Chondrocyte (in vitro differentiated cells): ENCODE measurements at regions not wholly inside any gene's neighbourhood (a gene's known extent, or its start where the extent isn't known, plus 50 kb on each side); places are given as distances from the start of the nearest gene placed in this dataset.
"Not testable (repeated sequence)": the region's sequence is repeated elsewhere in the genome, so short reads cannot be mapped to it uniquely, and the experiment has no call there.

ENCODE experiments used
- DNase-seq: peaks from one replicate; pipeline ENCODE4 v3.0.0; 2021; ENCODE audit warnings: mixed read lengths, low spot score
- H3K27ac Mint-ChIP-seq: one replicate; pipeline ENCODE4 v1.8.0; 2021; ENCODE audit warnings: mild to moderate bottlenecking, moderate library complexity, mixed read lengths; ENCODE audit not compliant: unreplicated experiment
- H3K27me3 Mint-ChIP-seq: 2 replicates; pipeline ENCODE4 v1.8.0; 2021; ENCODE audit warnings: low read depth, mixed read lengths
- H3K36me3 Mint-ChIP-seq: 2 replicates; pipeline ENCODE4 v1.8.0; 2021; ENCODE audit warnings: low read depth, mixed read lengths
- H3K4me1 Mint-ChIP-seq: 2 replicates; pipeline ENCODE4 v1.8.0; 2021; ENCODE audit warnings: low read depth, mild to moderate bottlenecking, mixed read lengths
- H3K4me3 Mint-ChIP-seq: one replicate; pipeline ENCODE4 v1.8.0; 2021; ENCODE audit warnings: mild to moderate bottlenecking, moderate library complexity, mixed read lengths; ENCODE audit not compliant: unreplicated experiment
- H3K9me3 Mint-ChIP-seq: 2 replicates; pipeline ENCODE4 v1.8.0; 2021; ENCODE audit warnings: low read depth, mixed read lengths
- TF ChIP-seq, protein P1 (sequence below): fragments of 200-600 bp; sonication (generic); IDR thresholded peaks from 2 replicates; pipeline ENCODE4 v1.5.0; 2021; ENCODE audit warnings: antibody characterized with exemption, mild to moderate bottlenecking, moderate library complexity

DNA sequence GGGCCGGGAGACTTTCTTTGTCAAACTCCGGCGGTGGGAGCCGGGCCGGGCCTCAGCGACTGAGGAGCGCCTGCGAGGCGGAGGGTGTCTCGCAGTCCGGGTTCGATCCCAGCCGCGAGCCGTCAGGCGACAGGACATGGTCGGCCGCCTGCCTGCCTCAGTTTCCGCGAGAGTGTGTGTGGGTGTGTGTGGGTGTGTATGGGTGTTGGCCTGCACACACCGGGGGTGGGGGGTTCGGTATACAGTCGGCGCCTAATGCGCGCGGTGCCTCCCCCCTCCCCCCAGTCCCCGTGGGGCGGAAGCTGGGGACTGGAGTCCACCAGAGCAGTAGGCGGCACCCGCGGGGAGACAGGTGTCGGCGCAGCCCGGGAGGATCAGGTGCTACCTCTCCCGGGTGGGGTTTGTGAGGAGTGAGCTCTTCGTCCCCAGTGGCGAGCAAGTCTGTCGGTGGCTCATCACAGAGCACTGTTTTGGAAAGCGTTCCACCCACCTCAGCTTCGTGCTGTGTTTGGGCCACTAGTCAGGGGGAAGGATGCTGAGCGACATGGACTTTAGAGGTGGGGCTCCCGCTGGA, 246.3 kb downstream of the GOLGA6L6 start:
- Mint-ChIP-seq H3K27me3 (no peaks in the 10 kb centered on the region), H3K9me3 (peaks cover 33% of the 10 kb centered on the region), H3K4me3 (no peak overlapping the region), H3K36me3 (no peaks in the 10 kb centered on the region), H3K27ac (no peak overlapping the region), H3K4me1 (no peaks in the 10 kb centered on the region)
- DNase-seq = peak; percentile 100
- TF ChIP-seq, protein P1, sequence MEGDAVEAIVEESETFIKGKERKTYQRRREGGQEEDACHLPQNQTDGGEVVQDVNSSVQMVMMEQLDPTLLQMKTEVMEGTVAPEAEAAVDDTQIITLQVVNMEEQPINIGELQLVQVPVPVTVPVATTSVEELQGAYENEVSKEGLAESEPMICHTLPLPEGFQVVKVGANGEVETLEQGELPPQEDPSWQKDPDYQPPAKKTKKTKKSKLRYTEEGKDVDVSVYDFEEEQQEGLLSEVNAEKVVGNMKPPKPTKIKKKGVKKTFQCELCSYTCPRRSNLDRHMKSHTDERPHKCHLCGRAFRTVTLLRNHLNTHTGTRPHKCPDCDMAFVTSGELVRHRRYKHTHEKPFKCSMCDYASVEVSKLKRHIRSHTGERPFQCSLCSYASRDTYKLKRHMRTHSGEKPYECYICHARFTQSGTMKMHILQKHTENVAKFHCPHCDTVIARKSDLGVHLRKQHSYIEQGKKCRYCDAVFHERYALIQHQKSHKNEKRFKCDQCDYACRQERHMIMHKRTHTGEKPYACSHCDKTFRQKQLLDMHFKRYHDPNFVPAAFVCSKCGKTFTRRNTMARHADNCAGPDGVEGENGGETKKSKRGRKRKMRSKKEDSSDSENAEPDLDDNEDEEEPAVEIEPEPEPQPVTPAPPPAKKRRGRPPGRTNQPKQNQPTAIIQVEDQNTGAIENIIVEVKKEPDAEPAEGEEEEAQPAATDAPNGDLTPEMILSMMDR = no peak

DNA sequence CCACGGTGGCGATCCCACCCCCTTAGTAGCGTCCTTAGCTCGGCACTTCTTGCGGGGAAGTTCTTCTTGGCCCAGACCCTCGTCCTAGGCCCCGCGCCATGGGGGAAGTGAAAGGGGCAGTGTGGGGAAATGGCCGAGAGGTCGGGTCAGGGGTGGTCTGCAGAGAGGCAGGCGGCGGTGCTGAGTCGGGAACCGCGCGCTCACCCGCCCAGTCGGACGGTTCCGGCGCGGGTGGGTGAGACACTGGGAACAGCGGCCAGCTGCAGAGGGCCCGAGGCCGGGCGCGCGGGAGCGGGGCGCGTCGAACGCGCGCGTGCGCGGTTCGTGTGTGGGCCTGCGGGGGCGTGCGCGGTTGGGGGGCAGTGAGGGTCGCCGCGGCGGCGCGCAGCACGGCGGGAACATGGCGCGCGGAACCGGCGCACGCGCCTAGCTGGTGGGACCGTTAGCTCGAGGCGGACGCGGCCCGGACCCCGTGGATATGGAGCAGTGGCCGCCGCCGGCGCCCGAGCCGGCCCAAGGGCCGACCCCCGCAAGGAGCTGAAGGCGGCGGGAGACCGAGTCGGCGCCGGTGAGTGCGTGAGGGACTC, 246.9 kb downstream of the GOLGA6L6 start:
- TF ChIP-seq, protein P1 = no peak
- H3K27me3 Mint-ChIP-seq = no peaks in the 10 kb centered on the region
- peaks cover 30% of the 10 kb centered on the region for H3K9me3 Mint-ChIP-seq
- no peaks in the 10 kb centered on the region for H3K4me1 Mint-ChIP-seq
- H3K27ac Mint-ChIP-seq = no peak overlapping the region
- peak; percentile 100 for DNase-seq
- no peak overlapping the region for H3K4me3 Mint-ChIP-seq
- no peaks in the 10 kb centered on the region for H3K36me3 Mint-ChIP-seq

DNA sequence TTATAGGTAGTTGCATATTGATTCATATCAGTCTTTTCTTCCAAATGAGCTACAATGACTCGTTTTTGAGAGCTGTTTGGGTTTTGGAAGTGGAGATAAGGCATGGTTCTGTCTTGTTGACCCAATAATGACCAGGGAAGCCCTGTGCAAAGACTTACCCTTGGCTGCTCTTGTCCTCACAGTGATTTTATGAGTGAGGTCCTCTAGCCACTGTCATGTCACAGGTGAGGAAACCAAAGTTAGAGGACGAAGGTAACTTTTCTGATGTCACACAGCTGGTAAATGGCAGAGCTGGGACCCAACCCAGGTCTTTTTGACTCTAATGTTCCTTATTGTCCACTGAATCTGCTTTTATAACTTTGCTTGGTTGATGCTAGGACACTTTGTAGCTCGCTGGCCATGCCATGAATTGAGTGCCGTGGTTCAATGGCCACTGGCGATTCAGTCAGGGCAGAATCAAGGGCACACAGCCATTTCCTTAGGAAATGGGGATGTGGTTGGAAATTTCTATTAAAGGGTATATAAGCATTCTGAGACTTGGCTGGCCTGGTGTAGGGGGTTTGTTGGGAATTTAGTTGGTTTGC, 249.1 kb downstream of the GOLGA6L6 start:
- not testable (repeated sequence) for H3K36me3 Mint-ChIP-seq, H3K27me3 Mint-ChIP-seq, H3K4me3 Mint-ChIP-seq, H3K4me1 Mint-ChIP-seq, H3K27ac Mint-ChIP-seq
- peaks cover 15% of the 10 kb centered on the region for H3K9me3 Mint-ChIP-seq
- peak; percentile 87 for DNase-seq

DNA sequence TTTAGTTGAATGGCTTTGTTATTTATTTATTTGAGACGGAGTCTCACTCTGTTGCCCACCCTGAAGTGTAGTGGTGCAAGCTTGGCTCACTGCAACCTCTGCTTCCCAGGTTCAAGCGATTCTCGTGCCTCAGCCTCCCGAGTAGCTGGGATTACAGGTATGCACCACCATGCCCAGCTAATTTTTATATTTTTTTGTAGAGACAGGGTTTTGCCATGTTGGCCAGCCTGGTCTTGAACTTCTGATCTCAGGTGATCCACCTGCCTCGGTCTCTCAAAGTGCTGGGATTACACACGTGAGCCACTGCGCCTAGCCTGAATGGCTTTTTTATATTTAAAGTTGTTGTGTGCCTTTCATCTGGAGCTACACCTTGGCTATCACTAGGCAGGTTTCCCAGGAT, 250.0 kb downstream of the GOLGA6L6 start:
- H3K9me3 Mint-ChIP-seq, H3K36me3 Mint-ChIP-seq, H3K4me1 Mint-ChIP-seq, H3K27me3 Mint-ChIP-seq, H3K27ac Mint-ChIP-seq, H3K4me3 Mint-ChIP-seq: not testable (repeated sequence)
- DNase-seq = peak; percentile 65

DNA sequence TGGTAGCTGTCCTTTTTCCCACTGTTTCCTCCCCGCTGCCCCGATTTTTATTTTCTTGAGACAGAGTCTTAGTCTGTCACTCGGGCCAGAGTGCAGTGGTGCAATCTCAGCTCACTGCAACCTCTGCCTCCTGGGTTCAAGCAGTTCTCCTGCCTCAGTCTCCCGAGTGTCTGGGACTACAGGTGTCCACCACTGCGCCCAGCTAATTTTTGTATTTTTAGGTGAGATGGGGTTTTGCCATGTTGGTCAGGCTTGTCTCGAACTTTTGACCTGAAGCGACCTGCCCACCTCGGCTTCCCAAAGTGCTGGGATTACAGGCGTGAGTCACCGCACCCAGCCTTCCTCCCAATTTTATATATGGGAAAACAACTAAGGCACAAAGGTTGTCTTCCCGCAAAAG, 251.0 kb downstream of the GOLGA6L6 start:
- peak; percentile 87 for DNase-seq
- H3K9me3 Mint-ChIP-seq, H3K4me1 Mint-ChIP-seq, H3K27ac Mint-ChIP-seq, H3K27me3 Mint-ChIP-seq, H3K36me3 Mint-ChIP-seq, H3K4me3 Mint-ChIP-seq: not testable (repeated sequence)

DNA sequence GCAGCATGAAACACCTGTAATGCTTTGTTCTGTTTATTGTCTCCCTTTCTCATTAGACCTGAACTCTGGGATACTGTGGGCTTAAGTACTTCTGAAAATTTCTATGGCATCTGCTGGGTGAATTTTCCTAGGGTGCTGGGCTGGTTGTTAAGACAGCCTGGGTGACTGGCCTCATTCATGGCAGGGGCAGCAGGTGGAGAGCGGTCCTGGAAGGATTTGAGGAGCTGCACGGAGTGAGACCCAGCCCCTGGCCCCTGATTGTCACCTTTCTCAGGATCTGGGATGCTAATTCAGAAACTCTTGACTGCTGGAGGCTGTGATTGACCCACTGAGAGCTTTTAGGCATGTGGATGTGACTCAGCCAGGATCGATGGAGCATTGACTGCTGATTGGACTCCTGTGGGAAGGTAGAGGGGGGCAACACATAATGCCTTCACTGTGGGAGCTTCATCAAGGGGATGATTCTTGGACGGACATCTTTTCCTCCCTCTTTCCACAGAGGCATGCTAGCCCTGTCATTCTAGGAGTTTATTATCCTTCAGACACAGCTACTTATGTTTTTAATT, 252.0 kb downstream of the GOLGA6L6 start:
- H3K4me3 Mint-ChIP-seq, H3K36me3 Mint-ChIP-seq, H3K27me3 Mint-ChIP-seq, H3K4me1 Mint-ChIP-seq, DNase-seq, H3K27ac Mint-ChIP-seq, H3K9me3 Mint-ChIP-seq: not testable (repeated sequence)

DNA sequence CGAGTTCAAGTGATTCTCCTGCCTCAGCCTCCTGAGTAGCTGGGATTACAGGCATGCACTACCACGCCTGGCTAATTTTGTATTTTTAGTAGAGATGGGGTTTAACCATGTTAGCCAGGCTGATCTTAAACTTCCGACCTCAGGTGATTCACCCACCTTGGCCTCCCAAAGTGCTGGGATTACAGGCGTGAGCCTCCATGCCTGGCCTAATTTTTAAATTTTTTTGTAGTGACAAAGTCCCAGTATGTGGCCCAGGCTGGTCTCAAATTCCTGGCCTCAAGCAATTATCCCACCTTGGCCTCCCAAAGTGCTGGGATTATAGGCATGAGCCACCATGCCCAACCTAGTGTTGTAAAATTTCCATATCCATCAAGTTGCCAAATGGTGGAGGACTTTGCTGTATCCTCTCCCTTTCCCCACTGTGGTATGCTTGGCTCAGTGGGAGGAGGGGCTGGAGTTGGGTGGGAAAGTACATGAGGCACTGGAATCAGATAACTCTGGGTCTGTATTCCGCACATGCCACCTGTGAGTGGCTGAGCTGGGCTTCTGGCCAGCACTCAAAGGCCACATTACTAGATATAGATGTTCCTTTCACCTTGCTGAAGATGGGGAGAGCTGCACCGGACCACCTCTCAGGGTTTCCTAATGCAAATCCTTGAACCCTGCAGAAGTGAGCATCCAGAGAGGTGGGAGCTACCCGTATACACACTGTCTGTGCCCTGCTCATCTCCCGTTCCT, 252.6 kb downstream of the GOLGA6L6 start:
- H3K27ac Mint-ChIP-seq, H3K4me3 Mint-ChIP-seq, H3K36me3 Mint-ChIP-seq, H3K4me1 Mint-ChIP-seq, DNase-seq, H3K27me3 Mint-ChIP-seq, H3K9me3 Mint-ChIP-seq: not testable (repeated sequence)

DNA sequence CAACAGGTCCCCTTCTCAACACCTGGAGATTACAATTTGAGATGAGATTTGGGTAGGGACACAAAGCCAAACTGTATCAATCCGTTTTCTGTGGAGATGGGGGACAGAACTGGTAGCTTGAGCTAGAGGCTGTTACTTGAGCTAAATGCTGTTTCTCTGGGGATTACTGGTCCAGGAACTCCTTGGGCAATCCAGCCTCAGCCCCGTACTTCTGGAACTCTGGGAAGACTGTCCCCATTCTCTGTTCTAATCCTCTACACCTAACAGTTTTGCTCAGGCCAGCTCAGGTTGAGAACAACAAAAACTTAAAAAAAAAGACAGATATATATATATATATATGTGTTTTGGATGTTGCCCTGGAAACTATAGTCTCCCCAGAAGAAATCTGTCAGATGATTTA, 255.0 kb downstream of the GOLGA6L6 start:
- H3K27ac Mint-ChIP-seq, H3K4me1 Mint-ChIP-seq, H3K9me3 Mint-ChIP-seq, H3K36me3 Mint-ChIP-seq, H3K4me3 Mint-ChIP-seq, H3K27me3 Mint-ChIP-seq: not testable (repeated sequence)
- peak; percentile 62 for DNase-seq

DNA sequence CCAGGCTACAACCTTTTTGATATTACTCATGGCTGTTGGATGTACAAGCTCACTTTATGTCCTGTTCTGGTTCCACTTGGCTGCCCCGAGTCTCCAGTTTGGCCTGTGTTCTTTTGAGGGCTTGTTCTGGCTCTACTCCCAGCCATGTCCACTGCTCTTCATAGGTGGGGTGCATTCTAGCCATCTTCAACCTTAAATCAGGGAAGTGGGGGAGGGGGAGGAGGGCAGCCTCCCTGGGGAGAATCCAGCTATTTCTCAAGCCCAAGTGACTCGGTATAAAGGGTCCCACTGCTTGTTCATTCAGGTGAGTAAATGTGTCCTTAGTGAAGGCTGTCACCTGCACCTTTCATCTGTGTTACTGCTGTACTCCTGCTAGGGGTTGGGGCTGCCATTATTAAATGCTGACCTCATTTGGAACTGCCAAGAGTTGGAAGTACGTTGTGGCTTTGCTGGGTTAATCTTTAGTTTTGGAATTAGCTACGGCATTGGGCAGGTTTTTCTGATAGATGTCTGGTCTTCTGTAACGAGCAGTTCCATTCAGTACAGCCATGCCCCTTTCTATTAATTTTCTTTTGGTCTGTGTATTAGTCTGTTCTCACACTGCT, 255.8 kb downstream of the GOLGA6L6 start:
- not testable (repeated sequence) for H3K27ac Mint-ChIP-seq, H3K36me3 Mint-ChIP-seq, H3K27me3 Mint-ChIP-seq, H3K4me1 Mint-ChIP-seq, H3K9me3 Mint-ChIP-seq, H3K4me3 Mint-ChIP-seq
- peak; percentile 92 for DNase-seq

DNA sequence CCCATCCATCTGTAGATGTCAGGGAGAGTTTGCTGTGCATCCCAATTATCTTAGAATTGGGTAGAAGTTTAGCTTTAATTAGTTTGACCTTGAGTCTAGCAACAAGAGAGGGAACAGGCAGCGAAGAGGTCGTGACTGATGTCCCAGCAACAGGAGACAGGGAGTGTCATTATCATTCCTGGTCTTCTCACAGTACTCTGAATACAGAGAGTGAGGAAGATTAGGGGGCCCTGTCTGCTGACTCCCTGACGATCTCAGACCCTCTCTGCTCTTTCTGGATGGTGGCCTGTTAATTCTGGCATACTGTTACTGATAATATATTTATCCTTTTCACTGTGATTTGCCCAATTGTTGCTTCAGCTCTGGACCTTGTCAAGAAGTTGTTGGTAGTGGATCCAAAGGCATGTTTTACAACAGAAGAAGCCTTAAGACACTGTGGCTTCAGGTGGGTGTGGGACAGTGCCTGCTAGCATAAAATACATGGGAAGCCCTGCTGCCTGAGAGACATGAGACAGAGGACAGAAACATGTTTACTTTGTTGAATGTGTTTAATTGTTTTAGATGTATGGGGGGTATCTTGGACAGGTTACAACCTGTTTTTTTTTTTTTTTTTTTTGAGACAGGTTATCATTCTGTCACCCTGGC, 256.6 kb downstream of the GOLGA6L6 start:
- H3K4me1 Mint-ChIP-seq, H3K36me3 Mint-ChIP-seq, H3K9me3 Mint-ChIP-seq, H3K4me3 Mint-ChIP-seq, H3K27ac Mint-ChIP-seq, H3K27me3 Mint-ChIP-seq: not testable (repeated sequence)
- peak; percentile 75 for DNase-seq
